Adrenal gland (tissue), 5 donors: ENCODE measurements at regions not wholly inside any gene's neighbourhood (a gene's known extent, or its start where the extent isn't known, plus 50 kb on each side); places are given as distances from the start of the nearest gene placed in this dataset.

Source experiments
- CTCF ChIP-seq, 6 experiments: fragments of 450-650 bp in 4 of 6; fragments of 200-600 bp in 2 of 6; sonication (generic) in 1 of 6; IDR thresholded peaks; 1 replicate in 5 of 6; 2 replicates in 1 of 6; pipeline versions ENCODE4 v1.5.1 to v1.8.0; 2016 to 2021; ENCODE audit warnings: antibody characterized with exemption in 6 of 6, mild to moderate bottlenecking in 2 of 6, moderate library complexity in 1 of 6
- POLR2A ChIP-seq, 2 donors: fragments of 450-650 bp; IDR thresholded peaks; one replicate each; pipeline ENCODE4 v1.6.1; 2017; ENCODE audit warnings: antibody characterized with exemption in 2 of 2, mild to moderate bottlenecking in 2 of 2, moderate library complexity in 1 of 2
- donor health status: DM: no; HTN: no; CAD: no.

- no peak for TF ChIP-seq CTCF (IDR thresholded peaks at IDR 0.05)
- no peak for TF ChIP-seq POLR2A (IDR thresholded peaks at IDR 0.05)
Observed at GRCh38 chr18:1394966-1395365, 490.3 kb downstream of the ADCYAP1 start.
